Upper lobe of right lung (tissue), 1 donor: ENCODE measurements at regions not wholly inside any gene's neighbourhood (a gene's known extent, or its start where the extent isn't known, plus 50 kb on each side); places are given as distances from the start of the nearest gene placed in this dataset.

Source experiments
- ATAC-seq: fragments of 200-7000 bp; cut with Tn5 transposase; one replicate; pipeline ENCODE4 v1.9.1; 2020; ENCODE audit warnings: mild to moderate bottlenecking, moderate library complexity
- DNase-seq: peaks from one replicate; pipeline ENCODE4 v3.0.0-alpha.2; 2020
- H3K27ac ChIP-seq: fragments of 200-600 bp; one replicate; pipeline ENCODE4 v1.8.0; 2022
- H3K27me3 ChIP-seq: fragments of 200-600 bp; one replicate; pipeline ENCODE4 v1.8.0; 2022; ENCODE audit warnings: mild to moderate bottlenecking
- H3K36me3 ChIP-seq: fragments of 200-600 bp; one replicate; pipeline ENCODE4 v1.8.0; 2022
- H3K4me1 ChIP-seq: fragments of 200-600 bp; one replicate; pipeline ENCODE4 v1.8.0; 2022
- H3K4me3 ChIP-seq: fragments of 200-600 bp; one replicate; pipeline ENCODE4 v1.8.0; 2022; ENCODE audit warnings: mild to moderate bottlenecking
- H3K9me3 ChIP-seq: fragments of 200-600 bp; one replicate; pipeline ENCODE4 v1.8.0; 2022
- CTCF ChIP-seq: fragments of 200-600 bp; IDR thresholded peaks from one replicate; pipeline ENCODE4 v1.8.0; 2022; ENCODE audit warnings: antibody characterized with exemption
- intact Hi-C: fragments of 100-400 bp; cut with DNase I; formaldehyde crosslinking; loops from one replicate; pipeline ENCODE4 v1.11.0; 2022
- donor health status: DM: no; HTN: yes; CAD: no; lungs with severe emphysema.

DNA sequence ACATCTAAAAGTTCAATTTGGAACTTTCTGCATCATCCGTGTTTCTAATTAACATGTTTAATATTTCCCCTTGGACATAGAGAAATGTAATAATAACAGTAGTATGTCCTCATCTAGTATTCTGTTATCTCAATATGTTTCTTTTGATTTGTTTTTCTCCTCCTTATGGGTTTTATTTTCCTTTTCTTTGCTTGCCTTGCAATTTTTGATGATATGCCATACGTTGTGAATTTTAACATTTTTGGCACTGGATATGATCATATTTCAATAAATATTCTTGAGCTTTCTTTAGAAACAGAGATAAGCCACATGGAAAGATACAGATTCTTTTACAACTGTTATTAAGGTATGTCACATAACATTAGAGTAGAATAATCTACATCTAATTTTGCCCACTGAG is 1316.2 kb downstream of the CDH8 start:
- Histone ChIP-seq H3K27ac (no peak overlapping the region), H3K36me3 (no peaks in the 10 kb centered on the region), H3K4me3 (no peak overlapping the region), H3K4me1 (no peaks in the 10 kb centered on the region), H3K27me3 (no peaks in the 10 kb centered on the region), H3K9me3 (no peaks in the 10 kb centered on the region)
- no peak for ATAC-seq
- intact Hi-C loops: no loop called here
- DNase-seq: no peak
- no peak for TF ChIP-seq CTCF

- H3K9me3 ChIP-seq: no peaks in the 10 kb centered on the region
- no peaks in the 10 kb centered on the region for H3K27me3 ChIP-seq
- ATAC-seq (no peak), DNase-seq (no peak)
- no peak for TF ChIP-seq CTCF
- no peak overlapping the region for H3K4me3 ChIP-seq
- H3K4me1 ChIP-seq: no peaks in the 10 kb centered on the region
- no peak overlapping the region for H3K27ac ChIP-seq
- no peaks in the 10 kb centered on the region for H3K36me3 ChIP-seq
- intact Hi-C loops: no loop called here
These were observed 1318.4 kb downstream of the CDH8 start for GRCh38 chr16:60717808-60718207.

- Histone ChIP-seq H3K36me3 (no peaks in the 10 kb centered on the region), H3K4me3 (no peak overlapping the region), H3K27me3 (no peaks in the 10 kb centered on the region), H3K9me3 (no peaks in the 10 kb centered on the region), H3K4me1 (no peaks in the 10 kb centered on the region), H3K27ac (no peak overlapping the region)
- DNase-seq (no peak), ATAC-seq (no peak)
- no peak for TF ChIP-seq CTCF
- intact Hi-C loops: no loop called here
These were observed 1324.1 kb downstream of the CDH8 start for GRCh38 chr16:60712144-60712543.

DNA sequence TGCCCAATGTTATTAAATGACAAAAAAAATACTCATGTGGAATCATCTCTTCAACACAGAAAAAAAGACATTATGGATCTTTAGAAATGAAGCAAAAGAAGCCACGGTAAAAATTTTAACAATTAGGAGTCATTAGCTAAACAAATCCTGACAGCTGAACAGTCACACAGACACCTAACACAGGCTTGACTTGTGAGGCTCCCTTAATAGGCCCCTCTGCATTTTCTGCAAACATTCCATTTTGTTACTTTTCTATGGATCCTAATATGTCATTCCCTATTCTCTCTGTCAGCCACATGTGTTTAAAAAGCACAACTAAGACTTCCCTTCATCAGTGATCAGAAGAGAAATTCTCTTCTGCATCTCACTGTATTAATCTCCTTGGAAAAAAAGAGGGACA is 1331.5 kb downstream of the CDH8 start:
- TF ChIP-seq CTCF: no peak
- intact Hi-C loops: no loop called here
- Histone ChIP-seq H3K36me3 (no peaks in the 10 kb centered on the region), H3K4me1 (no peaks in the 10 kb centered on the region), H3K27ac (no peak overlapping the region), H3K27me3 (no peaks in the 10 kb centered on the region), H3K4me3 (no peak overlapping the region), H3K9me3 (no peaks in the 10 kb centered on the region)
- DNase-seq (no peak), ATAC-seq (no peak)

DNA sequence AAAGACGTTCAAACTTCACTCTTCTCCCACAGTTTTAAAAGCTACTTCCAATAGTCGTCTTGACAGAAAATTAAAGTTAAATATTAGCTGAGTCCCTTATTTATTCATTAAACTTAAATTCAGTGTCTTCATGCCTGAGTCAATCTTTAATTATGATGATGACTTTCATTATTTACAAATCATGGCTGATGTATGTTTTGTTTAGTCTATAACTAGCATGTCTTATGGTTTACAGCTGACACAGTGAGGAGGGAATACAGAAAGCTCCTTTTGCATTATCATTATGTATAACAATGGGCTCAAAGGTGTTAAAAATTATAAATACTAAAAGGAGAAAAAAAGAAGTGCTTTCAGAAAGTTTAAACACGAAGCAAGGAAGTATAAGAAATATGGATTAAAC is 1333.1 kb downstream of the CDH8 start:
- intact Hi-C loops: no loop called here
- H3K4me1 ChIP-seq: no peaks in the 10 kb centered on the region
- H3K27ac ChIP-seq: no peak overlapping the region
- no peak for TF ChIP-seq CTCF
- H3K36me3 ChIP-seq: no peaks in the 10 kb centered on the region
- no peaks in the 10 kb centered on the region for H3K9me3 ChIP-seq
- DNase-seq (no peak), ATAC-seq (no peak)
- H3K4me3 ChIP-seq: no peak overlapping the region
- no peaks in the 10 kb centered on the region for H3K27me3 ChIP-seq

DNA sequence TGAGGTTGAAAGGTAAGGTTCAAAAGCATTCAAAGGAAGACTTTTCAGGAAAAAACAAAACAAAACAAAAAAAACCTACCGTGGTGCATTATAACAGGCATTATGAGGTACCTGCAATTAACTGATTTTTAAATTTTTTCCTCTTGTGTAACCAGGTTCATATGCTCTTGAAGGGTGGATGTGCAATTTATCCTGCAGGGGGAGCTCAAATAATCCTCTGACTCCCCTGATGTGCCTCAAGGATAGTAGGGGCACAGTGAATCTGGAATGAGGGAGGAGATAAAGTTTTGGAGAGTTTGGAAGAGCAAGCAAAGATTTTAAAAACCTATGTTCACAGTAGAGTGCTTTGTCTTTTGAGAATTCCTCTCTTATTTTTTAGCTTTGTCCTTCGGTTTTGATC is 1349.4 kb downstream of the CDH8 start:
- TF ChIP-seq CTCF: no peak
- intact Hi-C loops: no loop called here
- Histone ChIP-seq H3K27ac (no peak overlapping the region), H3K36me3 (no peaks in the 10 kb centered on the region), H3K4me1 (no peaks in the 10 kb centered on the region), H3K9me3 (no peaks in the 10 kb centered on the region), H3K4me3 (no peak overlapping the region), H3K27me3 (no peaks in the 10 kb centered on the region)
- DNase-seq: no peak
- no peak for ATAC-seq
